GM12878 (cell line): ENCODE measurements at regions not wholly inside any gene's neighbourhood (a gene's known extent, or its start where the extent isn't known, plus 50 kb on each side); places are given as distances from the start of the nearest gene placed in this dataset.

ENCODE experiments used
- ATAC-seq: fragments of 200-7000 bp; cut with Tn5 transposase; 3 replicates; pipeline ENCODE4 v1.9.1; 2020; ENCODE audit warnings: mild to moderate bottlenecking, moderate library complexity
- BruUV-seq: library from RNA; stranded (reverse); fragments of 400-500 nt; replicated peaks from 2 replicates; lab custom pipeline; 2021; lab: Mats Ljungman, UMichigan
- CTCF ChIA-PET: fragments of 300-600 bp; sonication (Branson Sonifier 250); formaldehyde crosslinking; extraction: SDS; loops from one replicate; lab custom pipeline; 2021; ENCODE audit warnings: inconsistent platforms; lab: Yijun Ruan, JAX
- POLR2A ChIA-PET: fragments of 350-600 bp; formaldehyde crosslinking; extraction: SDS; loops from one replicate; lab custom pipeline; 2021; ENCODE audit warnings: inconsistent platforms; lab: Charles Lee
- RAD21 ChIA-PET: fragments of 300-600 bp; sonication (Branson Sonifier 250); formaldehyde crosslinking; loops from one replicate; lab custom pipeline; 2023; ENCODE audit warnings: antibody characterized with exemption; ENCODE audit not compliant: unreplicated experiment; lab: Charles Lee
- SMC1A ChIA-PET: fragments of 300-600 bp; sonication (Branson Sonifier 250); formaldehyde crosslinking; loops from one replicate; lab custom pipeline; 2023; ENCODE audit not compliant: unreplicated experiment, uncharacterized antibody; lab: Charles Lee
- DNase-seq: peaks from one replicate; pipeline ENCODE4 v3.0.0-alpha.2; 2011; ENCODE audit warnings: low read depth, low spot score
- FAIRE-seq: peaks from 3 replicates; lab custom pipeline; 2011; peaks lifted over from hg19 to GRCh38; lab: Jason Lieb, UNC
- H2AFZ ChIP-seq: 2 replicates; pipeline ENCODE4 v1.6.0; 2011; ENCODE audit warnings: low read depth, low read length, control low read depth; ENCODE audit not compliant: control insufficient read depth
- H3K27ac ChIP-seq: 2 replicates; pipeline ENCODE4 v1.5.1; 2011; ENCODE audit warnings: control low read depth; ENCODE audit not compliant: control insufficient read depth, insufficient read depth
- H3K27me3 ChIP-seq, 2 experiments: replicated peaks in 1 of 2; 2 replicates each; pipeline versions ENCODE4 v1.6.0 to v1.6.1; 2011; ENCODE audit warnings: low read length in 1 of 2; ENCODE audit not compliant: control insufficient read depth in 2 of 2, insufficient read depth in 2 of 2
- H3K36me3 ChIP-seq, 2 experiments: 2 replicates each; pipeline ENCODE4 v1.5.1; 2011; ENCODE audit warnings: low read length in 1 of 2; ENCODE audit not compliant: control insufficient read depth in 2 of 2, insufficient read depth in 2 of 2
- H3K4me1 ChIP-seq: 2 replicates; pipeline ENCODE4 v1.6.1; 2011; ENCODE audit warnings: mild to moderate bottlenecking, low read length, moderate library complexity, mixed read lengths; ENCODE audit not compliant: control insufficient read depth, insufficient read depth
- H3K4me2 ChIP-seq: 2 replicates; pipeline ENCODE4 v1.6.0; 2011; ENCODE audit warnings: control low read depth; ENCODE audit not compliant: control insufficient read depth, insufficient read depth
- H3K4me3 ChIP-seq: fragments of 200-600 bp; sonication (generic); 2 replicates; pipeline ENCODE4 v1.5.1; 2016
- H3K79me2 ChIP-seq: 2 replicates; pipeline ENCODE4 v1.6.0; 2011; ENCODE audit warnings: low read length; ENCODE audit not compliant: control insufficient read depth, insufficient read depth
- H3K9ac ChIP-seq: 2 replicates; pipeline ENCODE4 v1.8.0; 2011; ENCODE audit warnings: low read length, control low read depth, mixed read lengths; ENCODE audit not compliant: control insufficient read depth, insufficient read depth
- H3K9me3 ChIP-seq: replicated peaks from 3 replicates; pipeline ENCODE4 v1.5.1; 2011; ENCODE audit warnings: mild to moderate bottlenecking, low read length; ENCODE audit not compliant: control insufficient read depth, insufficient read depth
- H4K20me1 ChIP-seq: 2 replicates; pipeline ENCODE4 v1.6.0; 2011; ENCODE audit not compliant: control insufficient read depth, insufficient read depth
- ASH2L ChIP-seq: fragments of 300-600, 200-600 bp; sonication (generic); IDR thresholded peaks from 2 replicates; pipeline ENCODE4 v1.6.1; 2017; ENCODE audit warnings: low read depth, mild to moderate bottlenecking, borderline replicate concordance
- CEBPB ChIP-seq, 2 experiments: fragments of 150-350 bp in 1 of 2; IDR thresholded peaks; 2 replicates each; pipeline ENCODE4 v1.6.1; 2012 to 2014; ENCODE audit warnings: low read depth in 2 of 2, low read length in 2 of 2, borderline replicate concordance in 1 of 2, inconsistent platforms in 1 of 2
- CHD4 ChIP-seq: fragments of 200-600 bp; sonication (generic); IDR thresholded peaks from 2 replicates; pipeline ENCODE4 v1.6.1; 2016; ENCODE audit warnings: mild to moderate bottlenecking
- EP300 ChIP-seq, 2 experiments: fragments of 150-350 bp in 1 of 2; IDR thresholded peaks; 2 replicates each; pipeline ENCODE4 v1.6.1; 2011 to 2012; ENCODE audit warnings: low read depth in 2 of 2, low read length in 2 of 2, borderline replicate concordance in 1 of 2, improper control_type of control experiment in 1 of 2, inconsistent platforms in 1 of 2; ENCODE audit not compliant: control insufficient read depth in 1 of 2
- ESRRA ChIP-seq: IDR thresholded peaks from 2 replicates; pipeline ENCODE4 v1.6.1; 2012; ENCODE audit warnings: mild to moderate bottlenecking, low read length, improper control_type of control experiment
- IKZF2 ChIP-seq, 2 experiments: fragments of 450-650 bp; IDR thresholded peaks; 2 replicates each; pipeline ENCODE4 v1.6.1; 2017; ENCODE audit warnings: mild to moderate bottlenecking in 2 of 2, moderate library complexity in 2 of 2
- MEF2A ChIP-seq: IDR thresholded peaks from 2 replicates; pipeline ENCODE4 v1.6.1; 2011; ENCODE audit warnings: low read depth, mild to moderate bottlenecking, low read length, moderate library complexity; ENCODE audit not compliant: insufficient read depth
- MYC ChIP-seq: IDR thresholded peaks from 2 replicates; pipeline ENCODE4 v1.6.1; 2011; ENCODE audit warnings: mild to moderate bottlenecking, low read length, moderate library complexity, inconsistent platforms; ENCODE audit not compliant: insufficient read depth, insufficient replicate concordance, insufficient read length, severe bottlenecking
- SKIL ChIP-seq: fragments of 450-650 bp; IDR thresholded peaks from 2 replicates; pipeline ENCODE4 v1.6.1; 2017; ENCODE audit warnings: mild to moderate bottlenecking, low read depth, inconsistent platforms; ENCODE audit not compliant: poor library complexity, severe bottlenecking
- ZNF384 ChIP-seq: IDR thresholded peaks from 2 replicates; pipeline ENCODE4 v1.6.1; 2012; ENCODE audit warnings: low read depth, mild to moderate bottlenecking, low read length, improper control_type of control experiment, borderline replicate concordance
- WGBS: methylation state at CpG from one replicate; pipeline ENCODE4 v1.1.6; 2016; ENCODE audit warnings: low lambda C conversion rate; ENCODE audit not compliant: insufficient replicate concordance, insufficient coverage; ENCODE audit errors: missing lambda C conversion rate; 5-methylcytosine and 5-hydroxymethylcytosine counted together
- in situ Hi-C: fragments of 300-500 bp; cut with MboI; formaldehyde crosslinking; loops from 9 replicates; pipeline ENCODE4 v1.14.3; 2018; ENCODE audit warnings: mixed read lengths
- intact Hi-C: fragments of 100-400 bp; cut with micrococcal nuclease; formaldehyde crosslinking; loops from one replicate; pipeline ENCODE4 v1.14.2; 2022; ENCODE audit not compliant: unreplicated experiment

GRCh38 chr10:94116848-94117247 lies 123.1 kb downstream of the PLCE1 start (continued):
- TF ChIP-seq CHD4, result no peak
- no peak for TF ChIP-seq SKIL
- no peak for TF ChIP-seq IKZF2 (IDR thresholded peaks at IDR 0.05)
- TF ChIP-seq ESRRA, result no peak
- no peak for TF ChIP-seq MEF2A
- no peak for TF ChIP-seq EP300 (IDR thresholded peaks at IDR 0.05; ENCODE audit: borderline replicate concordance in 1 of 2, control insufficient read depth in 1 of 2, low read depth in 2 of 2, low read length in 2 of 2)
- TF ChIP-seq MYC, result no peak

- H2AFZ ChIP-seq, result no peak overlapping the region
- CTCF ChIA-PET, result no interaction called here
- no peak overlapping the region for H3K9ac ChIP-seq
- no peaks in the 10 kb centered on the region for H3K79me2 ChIP-seq
- no peaks in the 10 kb centered on the region for H4K20me1 ChIP-seq
- SMC1A ChIA-PET, result no interaction called here
- no peak for ATAC-seq
- H3K36me3 ChIP-seq, result no peaks in the 10 kb centered on the region
- 0% methylated on average over 2 of the region's 2 CpGs for WGBS
- H3K4me3 ChIP-seq, result no peak overlapping the region
- in situ Hi-C loops (no loop called here), intact Hi-C loops (no loop called here)
- no peak for DNase-seq
- H3K4me1 ChIP-seq, result no peaks in the 10 kb centered on the region
- H3K27ac ChIP-seq, result no peak overlapping the region
- no TSS peak for BruUV-seq
- TF ChIP-seq ZNF384, result no peak
- no peak for TF ChIP-seq MYC
- TF ChIP-seq CEBPB (IDR thresholded peaks at IDR 0.05; ENCODE audit: borderline replicate concordance in 1 of 2, low read depth in 2 of 2, low read length in 2 of 2), result no peak
- TF ChIP-seq MEF2A, result no peak
- TF ChIP-seq ASH2L, result no peak
- no peaks in the 10 kb centered on the region; a peak in 1 of 4 replicates for H3K27me3 ChIP-seq
- POLR2A ChIA-PET, result no interaction called here
- no peak for FAIRE-seq
- RAD21 ChIA-PET, result no interaction called here
- H3K4me2 ChIP-seq, result no peak overlapping the region
- no peaks in the 10 kb centered on the region; the same call in 2 of the 3 replicates for H3K9me3 ChIP-seq
Observed at GRCh38 chr10:94122211-94122610, 128.5 kb downstream of the PLCE1 start.
